ENCODE measurements at regions not wholly inside any gene's neighbourhood (a gene's known extent, or its start where the extent isn't known, plus 50 kb on each side); places are given as distances from the start of the nearest gene placed in this dataset.
"Not testable (repeated sequence)": the region's sequence is repeated elsewhere in the genome, so short reads cannot be mapped to it uniquely, and the experiment has no call there.

DNA sequence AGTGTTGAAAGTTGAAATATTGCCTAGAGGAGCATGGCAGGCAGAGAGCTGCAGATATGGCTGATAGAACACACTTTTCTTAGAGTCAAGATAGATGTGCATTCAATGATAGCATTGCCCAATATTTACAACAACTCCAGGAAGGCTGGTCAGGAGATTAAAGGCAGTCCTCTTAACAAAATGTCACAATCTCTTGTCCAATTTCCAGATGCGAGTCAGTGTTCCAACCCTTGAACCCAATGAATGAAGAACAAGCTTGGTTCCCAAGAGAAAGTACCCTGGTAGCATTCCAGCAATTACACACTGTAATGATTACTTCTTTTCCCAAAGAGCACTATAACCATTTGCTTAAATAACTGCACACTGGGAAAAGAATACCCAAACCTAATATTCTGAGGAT is 839.4 kb upstream of the VRK2 start:
- DNase-seq, result no peak
- TF ChIP-seq POLR2A (IDR thresholded peaks at IDR 0.05; ENCODE audit: low read length) (no peak), GATA1 (IDR thresholded peaks at IDR 0.05; ENCODE audit: low read depth, low read length) (no peak)

- TF ChIP-seq GATA1 (IDR thresholded peaks at IDR 0.05; ENCODE audit: low read depth, low read length), result no peak
- TF ChIP-seq POLR2A (IDR thresholded peaks at IDR 0.05; ENCODE audit: low read length), result no peak
- no peak for DNase-seq
These were observed 836.8 kb upstream of the VRK2 start for GRCh38 chr2:57209799-57210198.

GRCh38 chr2:57210855-57211254 is 835.8 kb upstream of the VRK2 start:
- TF ChIP-seq POLR2A (IDR thresholded peaks at IDR 0.05; ENCODE audit: low read length) (no peak), GATA1 (IDR thresholded peaks at IDR 0.05; ENCODE audit: low read depth, low read length) (no peak)
- DNase-seq, result no peak

- TF ChIP-seq POLR2A (IDR thresholded peaks at IDR 0.05; ENCODE audit: low read length), result no peak
- TF ChIP-seq GATA1 (IDR thresholded peaks at IDR 0.05; ENCODE audit: low read depth, low read length), result no peak
- DNase-seq, result no peak
These were observed 829.6 kb upstream of the VRK2 start for GRCh38 chr2:57217013-57217412.

GRCh38 chr2:57218206-57218605 is 828.4 kb upstream of the VRK2 start:
- TF ChIP-seq GATA1 (IDR thresholded peaks at IDR 0.05; ENCODE audit: low read depth, low read length) (no peak), POLR2A (IDR thresholded peaks at IDR 0.05; ENCODE audit: low read length) (no peak)
- DNase-seq, result no peak

GRCh38 chr2:57229706-57230105 is 816.9 kb upstream of the VRK2 start:
- DNase-seq, result not testable (repeated sequence)

GRCh38 chr2:57232341-57232740 is 814.3 kb upstream of the VRK2 start:
- DNase-seq, result not testable (repeated sequence)

DNA sequence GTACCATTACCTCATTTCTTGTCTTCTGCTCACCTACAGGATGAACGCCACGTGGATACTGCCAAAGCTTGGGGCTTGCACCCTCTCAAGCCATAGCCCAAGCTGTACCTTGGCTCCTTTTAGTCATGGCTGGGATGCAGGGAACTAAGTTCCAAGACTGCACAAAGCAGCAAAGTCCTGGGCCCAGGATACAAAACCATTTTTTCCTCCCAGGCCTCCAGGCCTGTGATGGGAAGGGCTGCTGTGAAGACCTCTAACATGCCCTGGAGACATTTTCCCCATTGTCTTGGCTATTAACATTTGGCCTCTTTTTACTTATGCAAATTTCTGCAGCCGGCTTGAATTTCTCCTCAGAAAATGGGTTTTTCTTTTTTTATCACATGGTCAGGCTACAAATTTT is 795.1 kb upstream of the VRK2 start:
- not testable (repeated sequence) for DNase-seq

- not testable (repeated sequence) for DNase-seq
These were observed 770.2 kb upstream of the VRK2 start for GRCh38 chr2:57276408-57276807.

DNA sequence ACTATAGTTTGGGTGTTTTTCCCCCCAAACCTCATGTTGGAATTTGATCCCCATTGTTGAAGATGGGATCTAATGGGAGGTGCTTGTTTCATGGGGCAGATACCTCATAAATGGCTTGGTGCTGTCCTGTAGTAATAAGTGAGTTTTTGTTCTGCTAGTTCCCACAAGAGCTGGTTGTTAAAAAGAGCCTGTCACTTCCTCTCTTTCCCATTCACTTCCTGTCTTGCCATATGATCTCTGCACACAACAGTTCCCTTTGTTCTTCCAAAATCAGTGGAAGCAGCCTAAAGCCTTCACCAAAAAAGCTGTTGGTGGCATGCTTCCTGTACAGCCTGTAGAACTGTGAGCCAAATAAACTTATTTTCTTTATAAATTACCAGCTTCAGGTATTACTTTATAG is 768.2 kb upstream of the VRK2 start:
- no peak for DNase-seq
- no peak for TF ChIP-seq POLR2A (IDR thresholded peaks at IDR 0.05; ENCODE audit: low read length)
- TF ChIP-seq GATA1 (IDR thresholded peaks at IDR 0.05; ENCODE audit: low read depth, low read length), result no peak

DNA sequence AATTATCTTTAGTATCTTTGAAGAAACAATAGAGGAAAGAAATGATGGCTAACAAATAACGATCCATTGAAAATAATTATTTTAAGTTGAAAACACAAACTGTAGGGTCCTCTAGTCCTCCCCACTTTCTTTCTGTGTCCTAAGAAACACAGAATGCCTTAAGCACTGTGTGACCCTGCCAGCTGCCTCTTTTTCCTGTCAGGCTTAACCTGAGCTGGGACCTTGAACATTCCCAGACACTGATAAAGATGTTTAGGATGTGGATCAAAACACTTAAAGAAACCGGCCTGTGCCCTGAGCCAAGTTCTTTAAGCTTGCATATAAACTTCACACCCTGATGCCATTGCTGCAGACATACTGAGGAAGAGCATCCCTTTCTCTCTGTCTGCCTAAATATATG is 755.4 kb upstream of the VRK2 start:
- TF ChIP-seq POLR2A (IDR thresholded peaks at IDR 0.05; ENCODE audit: low read length) (no peak), GATA1 (IDR thresholded peaks at IDR 0.05; ENCODE audit: low read depth, low read length) (no peak)
- DNase-seq, result no peak

- DNase-seq, result no peak
- TF ChIP-seq POLR2A (IDR thresholded peaks at IDR 0.05; ENCODE audit: low read length) (no peak), GATA1 (IDR thresholded peaks at IDR 0.05; ENCODE audit: low read depth, low read length) (no peak)
These were observed 749.6 kb upstream of the VRK2 start for GRCh38 chr2:57296795-57297517.

DNA sequence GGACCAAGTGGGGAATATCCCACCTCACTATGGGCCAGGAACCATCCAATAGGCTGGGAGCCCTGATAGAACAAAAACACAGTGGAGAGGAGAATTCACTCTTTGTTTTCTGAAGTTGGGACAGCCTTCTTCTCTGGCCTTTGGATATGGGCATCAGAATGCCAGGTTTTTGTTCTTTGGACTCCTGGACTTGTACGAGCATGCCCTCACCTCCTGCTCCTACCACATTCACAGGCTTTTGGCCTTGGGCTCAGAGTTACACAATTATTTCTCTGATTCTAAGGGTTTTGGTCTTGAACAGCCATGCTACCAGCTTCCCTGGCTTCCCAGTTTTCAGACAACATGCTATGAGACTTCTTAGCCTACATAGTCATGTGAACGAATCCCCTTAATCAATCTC is 732.9 kb upstream of the VRK2 start:
- no peak for TF ChIP-seq POLR2A (IDR thresholded peaks at IDR 0.05; ENCODE audit: low read length)
- no peak for TF ChIP-seq GATA1 (IDR thresholded peaks at IDR 0.05; ENCODE audit: low read depth, low read length)
- no peak for DNase-seq

DNA sequence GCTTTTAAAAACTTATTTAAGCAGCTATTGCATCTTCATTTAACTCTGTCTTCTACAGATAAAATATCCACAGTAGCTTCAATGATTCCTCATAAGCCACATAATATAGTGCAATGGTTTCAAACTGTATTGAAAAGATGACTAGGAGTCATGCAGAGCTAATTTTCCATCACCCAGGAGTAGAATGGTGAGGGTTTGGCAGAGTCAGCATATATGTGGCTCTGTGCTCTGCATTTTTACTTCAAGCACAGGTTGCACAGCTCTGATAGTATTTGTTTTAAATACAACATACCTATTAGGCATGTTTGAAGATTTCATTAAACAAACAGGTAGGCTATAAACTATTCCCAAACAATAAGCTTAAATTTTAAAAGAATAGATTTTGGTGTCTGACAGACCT is 731.9 kb upstream of the VRK2 start:
- DNase-seq, result no peak
- TF ChIP-seq GATA1 (IDR thresholded peaks at IDR 0.05; ENCODE audit: low read depth, low read length) (no peak), POLR2A (IDR thresholded peaks at IDR 0.05; ENCODE audit: low read length) (no peak)

DNA sequence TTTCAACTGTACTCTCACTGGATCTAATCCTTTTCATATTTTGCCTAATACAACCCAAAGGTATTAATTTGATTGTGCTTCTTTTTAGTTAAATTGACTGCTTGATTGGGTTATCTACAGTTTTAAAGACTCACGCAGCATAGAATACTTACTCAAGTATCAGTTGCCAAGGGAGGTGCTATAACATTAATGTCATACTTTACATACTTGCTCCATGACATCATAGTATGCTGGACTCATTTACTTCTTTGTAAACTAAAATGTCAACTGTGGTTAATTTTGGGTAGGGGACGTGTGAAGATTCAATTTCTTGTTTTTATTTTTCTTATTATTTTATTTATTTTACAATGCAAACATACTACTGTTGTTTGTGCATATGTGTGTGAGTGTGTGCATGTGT is 716.2 kb upstream of the VRK2 start:
- TF ChIP-seq POLR2A (IDR thresholded peaks at IDR 0.05; ENCODE audit: low read length) (no peak), GATA1 (IDR thresholded peaks at IDR 0.05; ENCODE audit: low read depth, low read length) (no peak)
- DNase-seq, result no peak

- no peak for DNase-seq
- TF ChIP-seq GATA1 (IDR thresholded peaks at IDR 0.05; ENCODE audit: low read depth, low read length) (no peak), POLR2A (IDR thresholded peaks at IDR 0.05; ENCODE audit: low read length) (no peak)
These were observed 713.4 kb upstream of the VRK2 start for GRCh38 chr2:57333221-57333620.

All from erythroblast (primary cell).